Esophagus squamous epithelium (tissue), 4 donors: ENCODE measurements at regions not wholly inside any gene's neighbourhood (a gene's known extent, or its start where the extent isn't known, plus 50 kb on each side); places are given as distances from the start of the nearest gene placed in this dataset.

ENCODE experiments used
- POLR2A ChIP-seq, 4 donors: fragments of 450-650 bp; IDR thresholded peaks; one replicate each; pipeline ENCODE4 v1.6.1; 2017; ENCODE audit warnings: antibody characterized with exemption in 4 of 4, mild to moderate bottlenecking in 4 of 4, moderate library complexity in 3 of 4
- TF ChIP-seq, protein P1 (sequence below), 6 experiments: fragments of 450-650 bp in 4 of 6; fragments of 200-600 bp in 2 of 6; sonication (generic) in 2 of 6; IDR thresholded peaks; one replicate each; pipeline ENCODE4 v1.5.1; 2016 to 2019; ENCODE audit warnings: antibody characterized with exemption in 6 of 6, mild to moderate bottlenecking in 4 of 6, moderate library complexity in 4 of 6

DNA sequence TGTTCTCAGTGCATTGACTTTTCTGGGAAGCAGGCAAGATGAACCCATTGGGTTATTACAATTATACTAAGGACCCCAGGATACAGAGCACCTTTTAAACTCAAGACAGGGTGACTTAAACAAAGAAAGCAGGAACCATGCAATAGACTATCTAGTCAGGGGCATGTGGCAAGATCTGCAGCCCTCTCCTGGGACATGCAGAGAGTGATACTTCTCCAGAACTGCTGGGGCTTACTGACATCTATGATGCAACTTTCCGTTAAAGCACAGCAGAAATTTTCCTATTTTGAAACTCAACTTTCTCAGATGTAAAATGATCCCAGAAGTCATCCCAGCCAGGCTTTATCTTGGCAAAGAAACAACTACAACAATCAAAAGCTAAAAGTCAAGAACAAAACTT is 162.2 kb upstream of the HNMT start:
- no peak for TF ChIP-seq POLR2A (IDR thresholded peaks at IDR 0.05)
- TF ChIP-seq, protein P1, sequence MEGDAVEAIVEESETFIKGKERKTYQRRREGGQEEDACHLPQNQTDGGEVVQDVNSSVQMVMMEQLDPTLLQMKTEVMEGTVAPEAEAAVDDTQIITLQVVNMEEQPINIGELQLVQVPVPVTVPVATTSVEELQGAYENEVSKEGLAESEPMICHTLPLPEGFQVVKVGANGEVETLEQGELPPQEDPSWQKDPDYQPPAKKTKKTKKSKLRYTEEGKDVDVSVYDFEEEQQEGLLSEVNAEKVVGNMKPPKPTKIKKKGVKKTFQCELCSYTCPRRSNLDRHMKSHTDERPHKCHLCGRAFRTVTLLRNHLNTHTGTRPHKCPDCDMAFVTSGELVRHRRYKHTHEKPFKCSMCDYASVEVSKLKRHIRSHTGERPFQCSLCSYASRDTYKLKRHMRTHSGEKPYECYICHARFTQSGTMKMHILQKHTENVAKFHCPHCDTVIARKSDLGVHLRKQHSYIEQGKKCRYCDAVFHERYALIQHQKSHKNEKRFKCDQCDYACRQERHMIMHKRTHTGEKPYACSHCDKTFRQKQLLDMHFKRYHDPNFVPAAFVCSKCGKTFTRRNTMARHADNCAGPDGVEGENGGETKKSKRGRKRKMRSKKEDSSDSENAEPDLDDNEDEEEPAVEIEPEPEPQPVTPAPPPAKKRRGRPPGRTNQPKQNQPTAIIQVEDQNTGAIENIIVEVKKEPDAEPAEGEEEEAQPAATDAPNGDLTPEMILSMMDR (IDR thresholded peaks at IDR 0.05), result no peak
